SJSA1 (cell line): ENCODE measurements at regions not wholly inside any gene's neighbourhood (a gene's known extent, or its start where the extent isn't known, plus 50 kb on each side); places are given as distances from the start of the nearest gene placed in this dataset.
A peak's percentile ranks its signal among the peaks of the same experiment; 100 is the strongest.
"Not testable (repeated sequence)": the region's sequence is repeated elsewhere in the genome, so short reads cannot be mapped to it uniquely, and the experiment has no call there.

Experiments
- DNase-seq, 2 experiments: peaks; one replicate each; pipeline ENCODE4 v3.0.0-alpha.2; 2015 to 2020; ENCODE audit warnings: low spot score in 2 of 2, low read depth in 1 of 2
- H3K27ac ChIP-seq: fragments of 250-450 bp; sonication (Bioruptor Pico); 2 replicates; pipeline ENCODE4 v1.5.1; 2020; ENCODE audit warnings: mild to moderate bottlenecking, moderate library complexity
- H3K27me3 ChIP-seq: fragments of 250-450 bp; sonication (Bioruptor Pico); replicated peaks from 2 replicates; pipeline ENCODE4 v1.5.1; 2020; ENCODE audit warnings: mild to moderate bottlenecking, moderate library complexity
- H3K36me3 ChIP-seq: fragments of 250-450 bp; sonication (Bioruptor Pico); 2 replicates; pipeline ENCODE4 v1.5.1; 2020; ENCODE audit warnings: mild to moderate bottlenecking
- H3K4me1 ChIP-seq: fragments of 250-450 bp; sonication (Bioruptor Pico); replicated peaks from 2 replicates; pipeline ENCODE4 v1.6.1; 2021; ENCODE audit warnings: mild to moderate bottlenecking
- H3K4me3 ChIP-seq: fragments of 250-450 bp; sonication (Bioruptor Pico); 2 replicates; pipeline ENCODE4 v1.5.1; 2020; ENCODE audit warnings: mild to moderate bottlenecking
- H3K9me3 ChIP-seq: fragments of 250-450 bp; sonication (Bioruptor Pico); replicated peaks from 2 replicates; pipeline ENCODE4 v1.5.1; 2020; ENCODE audit warnings: mild to moderate bottlenecking

DNA sequence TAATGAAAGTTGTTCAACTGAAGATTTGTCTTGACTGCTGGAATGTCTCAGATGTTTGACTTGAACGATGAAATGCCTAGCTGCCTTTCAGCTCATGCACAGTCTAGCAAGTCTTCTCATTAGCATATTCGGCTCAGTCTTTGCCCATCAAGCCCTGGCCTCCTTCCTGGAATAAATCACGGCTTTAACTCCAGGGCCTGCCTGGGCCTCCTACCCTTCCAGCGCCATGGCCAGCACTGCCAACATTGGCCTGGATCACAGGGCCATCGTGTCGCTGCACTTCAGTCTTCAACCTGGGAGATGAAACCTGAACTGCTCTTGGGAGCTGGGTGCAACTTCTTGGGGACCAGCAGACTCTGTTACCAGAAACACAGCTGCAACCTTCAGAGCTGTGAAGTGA lies 126.7 kb upstream of the TMEM260 start:
- Histone ChIP-seq H3K27ac (no peak overlapping the region), H3K36me3 (no peaks in the 10 kb centered on the region), H3K4me1 (no peaks in the 10 kb centered on the region), H3K27me3 (no peaks in the 10 kb centered on the region), H3K4me3 (no peak overlapping the region), H3K9me3 (no peaks in the 10 kb centered on the region)
- no peak for DNase-seq

DNA sequence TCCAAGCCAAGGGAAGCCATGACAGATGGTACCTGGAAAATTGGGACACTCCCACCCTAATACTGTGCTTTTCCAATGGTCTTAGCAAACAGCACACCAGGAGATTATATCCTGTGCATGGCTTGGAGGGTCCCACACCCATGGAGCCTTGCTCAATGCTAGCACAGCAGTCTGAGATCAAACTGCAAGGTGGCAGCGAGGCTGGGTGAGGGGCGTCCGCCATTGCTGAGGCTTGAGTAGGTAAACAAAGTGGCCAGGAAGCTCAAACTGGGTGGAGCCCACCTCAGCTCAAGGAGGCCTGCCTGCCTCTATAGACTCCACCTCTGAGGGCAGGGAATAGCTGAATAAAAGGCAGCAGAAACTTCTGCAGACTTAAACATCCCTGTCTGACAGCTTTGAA lies 124.9 kb upstream of the TMEM260 start:
- not testable (repeated sequence) for H3K4me1 ChIP-seq, DNase-seq, H3K36me3 ChIP-seq, H3K4me3 ChIP-seq, H3K27ac ChIP-seq, H3K9me3 ChIP-seq, H3K27me3 ChIP-seq

DNA sequence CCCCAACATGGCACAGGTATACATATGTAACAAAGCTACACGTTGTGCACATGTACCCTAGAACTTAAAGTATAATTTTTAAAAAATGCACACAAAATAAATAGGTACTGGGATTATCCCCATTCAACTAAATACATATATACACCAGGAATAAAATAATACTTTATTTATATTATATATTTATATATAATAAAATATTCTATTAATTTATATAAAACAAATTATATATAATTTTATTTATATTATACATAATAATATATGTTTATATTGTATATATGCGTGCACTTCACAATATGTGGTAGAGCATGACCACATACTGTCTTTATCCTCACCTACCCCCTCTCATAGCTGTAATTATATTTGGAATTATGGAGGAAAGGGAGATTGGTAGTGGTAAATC lies 119.1 kb upstream of the TMEM260 start:
- no peaks in the 10 kb centered on the region for H3K27me3 ChIP-seq
- no peaks in the 10 kb centered on the region for H3K4me1 ChIP-seq
- no peak overlapping the region for H3K27ac ChIP-seq
- no peaks in the 10 kb centered on the region for H3K9me3 ChIP-seq
- H3K4me3 ChIP-seq, result no peak overlapping the region
- no peak for DNase-seq
- no peaks in the 10 kb centered on the region for H3K36me3 ChIP-seq

DNA sequence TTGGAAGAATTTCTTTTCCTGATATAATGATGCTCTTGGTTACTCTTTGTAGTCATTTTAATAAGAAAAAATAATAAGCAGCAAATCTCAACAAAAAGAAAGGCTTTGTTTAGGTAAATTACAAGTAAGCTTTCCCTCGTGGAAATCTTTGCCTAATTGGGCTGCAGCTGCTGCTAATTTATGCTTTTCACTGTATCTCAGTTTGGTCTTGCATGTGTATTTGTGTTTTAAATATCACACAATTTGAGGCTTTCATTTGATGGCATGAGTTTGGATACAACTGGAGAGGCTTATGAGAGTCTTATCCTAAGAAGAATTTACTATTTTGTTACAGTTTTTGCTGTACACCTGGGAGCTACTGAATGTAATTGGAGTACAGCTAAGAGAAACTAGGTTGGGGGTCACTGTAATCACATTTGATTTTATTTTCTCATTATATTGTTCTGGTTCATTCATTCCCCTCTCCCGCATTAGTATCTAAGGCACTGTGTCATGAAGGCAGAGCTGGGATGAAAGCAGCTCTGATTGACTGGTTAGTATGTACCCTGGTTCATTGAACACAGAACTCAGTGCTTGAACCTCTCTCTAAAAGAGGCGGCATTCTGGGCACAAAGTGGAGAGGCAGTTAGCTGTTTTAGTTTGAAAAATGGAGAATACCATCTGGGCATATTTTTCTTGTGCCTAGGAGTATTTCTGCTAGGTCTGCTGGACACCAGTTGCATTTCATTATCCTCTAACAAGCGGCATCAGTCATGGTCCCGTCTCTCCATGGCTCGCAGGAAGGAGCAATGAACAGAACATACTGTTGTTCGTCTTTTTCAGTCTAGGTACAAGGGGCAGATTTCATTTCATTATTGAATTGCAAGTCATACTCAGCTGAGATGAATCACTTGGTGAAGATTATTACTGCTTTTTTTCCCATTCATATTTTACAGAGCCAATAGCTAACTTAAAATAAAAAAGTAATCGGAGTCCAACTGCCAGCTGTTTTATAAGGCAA lies 118.0 kb upstream of the TMEM260 start:
- no peak for DNase-seq
- Histone ChIP-seq H3K4me1 (no peaks in the 10 kb centered on the region), H3K27me3 (no peaks in the 10 kb centered on the region), H3K9me3 (no peaks in the 10 kb centered on the region), H3K4me3 (no peak overlapping the region), H3K27ac (no peak overlapping the region), H3K36me3 (no peaks in the 10 kb centered on the region)

DNA sequence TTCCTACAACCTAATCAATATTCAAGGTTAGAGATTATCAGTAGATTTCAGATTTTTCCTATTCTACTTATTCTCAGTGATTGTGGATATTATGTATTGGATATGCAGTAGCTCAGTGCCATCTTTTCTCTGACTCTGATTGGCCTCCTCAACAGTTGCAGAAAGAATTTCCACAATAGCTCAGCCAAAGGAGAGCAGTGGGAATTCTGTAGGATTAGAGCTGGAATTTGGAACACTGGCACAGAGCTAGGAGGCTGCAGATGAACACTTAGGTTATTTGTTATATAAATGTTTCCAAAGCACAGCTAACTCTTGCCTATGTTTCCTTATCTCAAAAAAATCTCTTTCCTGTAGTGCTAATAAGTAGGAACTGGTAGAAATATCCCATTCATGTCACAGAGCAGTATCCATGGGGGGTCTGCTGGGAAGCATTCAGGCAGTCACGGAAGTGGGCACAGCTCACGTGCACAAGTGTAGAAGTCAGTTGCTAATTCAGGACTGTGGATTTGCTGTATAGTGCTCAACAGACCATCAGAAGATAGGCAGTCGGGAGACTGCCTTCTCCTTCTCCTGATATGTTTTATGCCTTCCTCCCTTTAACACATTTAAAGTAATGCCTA lies 116.2 kb upstream of the TMEM260 start:
- DNase-seq, result no peak
- no peak overlapping the region for H3K4me3 ChIP-seq

DNA sequence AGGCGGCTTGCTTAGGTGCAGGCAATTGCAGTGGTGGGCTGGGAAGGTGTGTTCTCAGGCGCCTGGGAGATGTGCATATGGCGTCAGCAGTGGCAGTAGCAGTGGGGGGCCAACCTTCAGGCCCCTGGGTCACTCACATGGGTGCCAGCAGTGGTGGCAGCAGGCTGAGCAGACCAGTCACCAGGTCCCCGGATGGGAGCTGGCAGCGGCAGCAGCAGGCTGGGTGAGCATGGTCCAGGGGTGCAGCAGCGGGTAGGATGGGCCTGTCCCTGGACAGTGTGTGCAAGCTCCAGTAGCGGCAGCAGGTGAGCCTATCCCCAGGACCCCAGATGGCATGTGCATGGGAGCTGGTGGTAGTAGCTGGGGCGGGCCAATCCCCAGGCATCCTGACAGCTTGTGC lies 108.5 kb upstream of the TMEM260 start:
- no peak for DNase-seq
- Histone ChIP-seq H3K9me3 (no peaks in the 10 kb centered on the region), H3K36me3 (no peaks in the 10 kb centered on the region), H3K27ac (no peak overlapping the region), H3K4me1 (no peaks in the 10 kb centered on the region), H3K27me3 (no peaks in the 10 kb centered on the region), H3K4me3 (no peak overlapping the region)

More for the DNA sequence above, 116.2 kb upstream of the TMEM260 start:
- H3K4me1 ChIP-seq, result no peaks in the 10 kb centered on the region
- no peaks in the 10 kb centered on the region for H3K36me3 ChIP-seq
- H3K9me3 ChIP-seq, result no peaks in the 10 kb centered on the region
- H3K27ac ChIP-seq, result no peak overlapping the region
- no peaks in the 10 kb centered on the region for H3K27me3 ChIP-seq

DNA sequence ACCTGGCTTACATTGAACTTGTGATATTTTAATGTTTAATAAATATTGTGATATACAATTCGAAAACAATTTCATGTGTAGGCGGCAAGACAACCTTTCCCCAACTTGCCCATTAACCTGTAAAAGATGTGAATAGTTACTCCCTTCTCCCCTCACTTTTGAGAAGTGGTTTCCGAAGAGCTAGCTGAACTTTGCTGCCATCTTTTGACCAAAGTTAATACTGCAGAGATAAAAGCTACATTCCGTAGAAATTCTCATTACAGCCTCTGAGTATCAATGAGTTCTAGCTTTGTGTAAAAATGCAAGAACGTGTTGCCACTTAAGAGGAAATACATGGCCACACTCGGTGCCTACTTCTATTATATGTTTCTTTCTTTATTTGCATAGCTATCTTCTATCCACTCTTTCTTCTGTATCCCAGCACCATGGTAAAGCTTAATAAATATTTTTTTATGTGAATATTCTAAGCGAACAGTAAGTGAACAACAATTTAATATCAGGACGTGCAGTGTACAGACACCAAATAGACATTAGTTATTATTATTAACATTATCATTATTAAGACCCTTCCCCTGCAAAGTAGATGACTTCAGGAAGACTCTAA lies 105.1 kb upstream of the TMEM260 start:
- H3K27me3 ChIP-seq, result no peaks in the 10 kb centered on the region
- H3K9me3 ChIP-seq, result no peaks in the 10 kb centered on the region
- H3K27ac ChIP-seq, result no peak overlapping the region
- H3K4me3 ChIP-seq, result no peak overlapping the region
- DNase-seq, result peak in 1 of 2 experiments; percentile 45
- no peaks in the 10 kb centered on the region for H3K36me3 ChIP-seq
- no peaks in the 10 kb centered on the region for H3K4me1 ChIP-seq

DNA sequence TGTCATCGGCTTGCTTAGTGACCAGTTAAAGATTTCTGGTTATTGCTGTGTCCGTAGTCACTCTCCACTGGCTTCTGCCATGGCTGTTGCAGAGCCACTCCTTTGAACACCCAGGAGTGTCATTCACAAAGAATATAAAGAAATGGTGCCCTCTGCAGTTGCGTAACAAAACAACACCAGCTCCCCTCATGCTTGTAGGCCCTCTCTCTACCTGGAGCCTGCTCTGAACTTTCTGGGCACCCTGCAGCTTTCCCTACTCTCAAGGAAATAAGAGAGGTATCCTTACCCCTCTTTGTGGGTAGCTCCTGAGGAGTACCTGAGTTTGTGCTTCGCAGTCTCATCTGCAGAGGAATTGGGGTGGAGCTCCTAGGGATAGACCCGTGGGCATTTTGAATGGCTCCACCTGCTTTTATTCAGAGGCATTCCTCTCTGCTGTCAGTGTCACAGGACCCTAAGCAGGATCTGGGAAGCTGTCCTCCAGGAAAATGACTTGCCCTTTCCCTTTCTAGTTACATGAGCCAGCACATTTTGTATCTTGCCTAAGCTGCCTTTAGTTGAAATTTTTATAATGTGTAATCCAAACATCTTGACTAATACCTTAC lies 97.2 kb upstream of the TMEM260 start:
- peak in 1 of 2 experiments; percentile 7 for DNase-seq
- H3K4me1 ChIP-seq, result no peaks in the 10 kb centered on the region
- no peak overlapping the region for H3K27ac ChIP-seq
- no peaks in the 10 kb centered on the region for H3K36me3 ChIP-seq
- no peak overlapping the region for H3K4me3 ChIP-seq
- no peaks in the 10 kb centered on the region for H3K27me3 ChIP-seq
- no peaks in the 10 kb centered on the region for H3K9me3 ChIP-seq

DNA sequence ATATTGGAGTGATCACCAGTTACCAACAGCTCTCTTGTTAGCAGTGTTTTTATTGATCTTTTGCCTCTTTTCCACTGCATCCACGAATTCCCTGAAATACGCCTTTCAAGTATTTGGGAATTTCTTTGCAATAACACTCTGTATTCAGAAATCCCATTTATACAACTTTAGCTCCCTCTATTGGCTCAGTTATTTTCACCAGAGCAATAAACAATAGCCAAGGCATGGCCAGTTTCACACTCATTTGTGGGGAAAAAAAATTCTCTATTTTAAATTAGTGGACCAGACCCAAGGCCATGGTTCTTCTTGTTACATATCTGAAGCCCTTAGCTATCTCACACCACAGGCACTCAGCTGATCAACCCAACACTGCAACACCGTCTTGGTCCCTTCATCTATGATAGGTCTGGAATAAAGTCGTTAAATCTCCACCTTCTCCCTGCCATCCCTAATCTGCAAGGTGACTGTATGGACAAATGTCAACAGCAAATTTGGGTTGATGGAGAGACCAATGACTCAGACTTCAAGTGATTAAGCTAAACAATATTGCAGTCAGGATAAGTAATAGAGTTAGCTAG lies 92.4 kb upstream of the TMEM260 start:
- no peak overlapping the region for H3K4me3 ChIP-seq
- no peaks in the 10 kb centered on the region for H3K36me3 ChIP-seq
- DNase-seq, result peak in 1 of 2 experiments; percentile 13
- no peaks in the 10 kb centered on the region for H3K4me1 ChIP-seq
- H3K9me3 ChIP-seq, result no peaks in the 10 kb centered on the region
- H3K27ac ChIP-seq, result no peak overlapping the region
- no peaks in the 10 kb centered on the region for H3K27me3 ChIP-seq

DNA sequence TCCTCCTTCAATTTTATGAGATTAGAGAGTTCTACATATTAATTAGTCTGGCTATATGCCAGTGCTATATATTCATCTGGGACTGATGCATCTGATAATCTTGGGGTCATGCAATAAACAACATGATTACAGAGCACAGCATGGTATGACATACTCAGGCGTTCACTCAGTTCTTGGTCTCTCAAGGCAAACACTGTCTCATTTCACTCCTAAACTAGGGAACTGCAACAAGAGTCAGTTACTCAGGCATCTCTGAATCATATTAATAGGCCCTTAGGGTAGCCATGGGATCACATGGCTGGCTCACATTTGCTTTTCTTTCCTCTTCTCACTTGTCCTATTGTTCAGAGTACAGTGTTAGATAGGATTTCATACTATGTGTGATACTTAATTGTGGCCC lies 91.8 kb upstream of the TMEM260 start:
- Histone ChIP-seq H3K4me3 (no peak overlapping the region), H3K9me3 (no peaks in the 10 kb centered on the region), H3K36me3 (no peaks in the 10 kb centered on the region), H3K27ac (no peak overlapping the region), H3K4me1 (no peaks in the 10 kb centered on the region), H3K27me3 (peaks cover 4% of the 10 kb centered on the region)
- no peak for DNase-seq

DNA sequence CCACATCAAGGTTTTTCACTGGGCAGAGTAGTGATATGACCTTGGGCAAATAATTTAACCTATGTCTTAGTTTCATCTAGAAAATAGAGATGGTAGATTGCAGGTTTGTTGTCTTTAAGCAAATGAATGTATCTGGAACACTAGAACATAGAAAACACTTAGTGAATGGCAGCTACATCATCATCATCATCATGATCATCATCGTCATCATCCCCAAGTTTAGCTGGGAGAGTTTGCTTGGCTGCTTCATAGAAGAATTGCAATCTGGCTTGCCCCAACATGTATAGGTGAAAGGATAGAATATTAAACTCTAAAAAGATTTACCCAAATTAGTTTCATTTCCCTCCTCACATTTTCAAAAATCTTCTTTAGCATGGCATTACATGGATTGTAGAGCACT lies 91.3 kb upstream of the TMEM260 start:
- no peaks in the 10 kb centered on the region for H3K4me1 ChIP-seq
- peaks cover 7% of the 10 kb centered on the region for H3K27me3 ChIP-seq
- no peak overlapping the region for H3K27ac ChIP-seq
- no peak for DNase-seq
- no peaks in the 10 kb centered on the region for H3K9me3 ChIP-seq
- H3K4me3 ChIP-seq, result no peak overlapping the region
- no peaks in the 10 kb centered on the region for H3K36me3 ChIP-seq

DNA sequence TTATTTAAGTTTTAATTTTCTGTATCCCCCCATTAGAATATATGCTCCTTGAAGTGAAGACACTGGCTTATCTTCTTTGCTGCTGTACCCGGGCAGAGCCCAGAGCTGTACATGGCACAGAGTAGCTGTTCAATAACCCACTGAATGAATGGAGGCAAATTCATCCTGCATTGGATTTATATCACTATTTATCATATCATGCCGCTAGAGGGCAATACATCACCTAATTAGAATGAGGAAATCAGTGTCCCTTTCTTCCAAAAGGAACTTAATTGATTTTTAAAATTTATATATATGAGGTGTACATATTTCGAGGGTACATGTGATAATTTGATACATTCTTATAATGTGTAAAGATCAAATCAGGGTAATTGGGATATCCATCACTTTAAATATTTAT lies 89.2 kb upstream of the TMEM260 start:
- H3K9me3 ChIP-seq, result no peaks in the 10 kb centered on the region
- no peak for DNase-seq
- H3K4me1 ChIP-seq, result no peaks in the 10 kb centered on the region
- H3K27me3 ChIP-seq, result peaks cover 11% of the 10 kb centered on the region
- H3K27ac ChIP-seq, result no peak overlapping the region
- H3K36me3 ChIP-seq, result no peaks in the 10 kb centered on the region
- no peak overlapping the region for H3K4me3 ChIP-seq
